Activated naive CD4-positive, alpha-beta T cell treated with anti-CD3 and anti-CD28 coated beads, Interleukin-2, amount 10 ng/mL, durations not matched to agents 7 days and 5 days (primary cell): ENCODE measurements at regions not wholly inside any gene's neighbourhood (a gene's known extent, or its start where the extent isn't known, plus 50 kb on each side); places are given as distances from the start of the nearest gene placed in this dataset.
A peak's percentile ranks its signal among the peaks of the same experiment; 100 is the strongest.

Experiments used
- CTCF ChIA-PET: fragments of 350-600 bp; sonication (Branson Sonifier 250); formaldehyde crosslinking; loops from one replicate; lab custom pipeline; 2021; ENCODE audit warnings: antibody characterized with exemption; lab: Charles Lee
- DNase-seq: peaks from one replicate; pipeline ENCODE4 v3.0.0-alpha.2; 2020
- H3K27ac Mint-ChIP-seq: one replicate; pipeline ENCODE4 v1.8.0; 2021; ENCODE audit warnings: mild to moderate bottlenecking, moderate library complexity, mixed read lengths
- H3K27me3 Mint-ChIP-seq: one replicate; pipeline ENCODE4 v1.8.0; 2021; ENCODE audit warnings: mild to moderate bottlenecking, mixed read lengths
- H3K36me3 Mint-ChIP-seq: one replicate; pipeline ENCODE4 v1.8.0; 2021; ENCODE audit warnings: mixed read lengths
- H3K4me1 Mint-ChIP-seq: one replicate; pipeline ENCODE4 v1.8.0; 2021; ENCODE audit warnings: mixed read lengths
- H3K4me3 Mint-ChIP-seq: one replicate; pipeline ENCODE4 v1.8.0; 2021; ENCODE audit warnings: mild to moderate bottlenecking, moderate library complexity, mixed read lengths
- H3K9me3 Mint-ChIP-seq: one replicate; pipeline ENCODE4 v1.8.0; 2021; ENCODE audit warnings: mixed read lengths

GRCh38 chr10:89861584-89862301 is 160.4 kb downstream of the KIF20B start:
- CTCF ChIA-PET = no interaction called here
- Mint-ChIP-seq H3K9me3 (no peaks in the 10 kb centered on the region), H3K36me3 (no peaks in the 10 kb centered on the region), H3K27me3 (peaks cover 4% of the 10 kb centered on the region), H3K4me1 (peaks cover 17% of the 10 kb centered on the region), H3K27ac (peak overlapping the region; percentile 70), H3K4me3 (no peak overlapping the region)
- DNase-seq = no peak

DNA sequence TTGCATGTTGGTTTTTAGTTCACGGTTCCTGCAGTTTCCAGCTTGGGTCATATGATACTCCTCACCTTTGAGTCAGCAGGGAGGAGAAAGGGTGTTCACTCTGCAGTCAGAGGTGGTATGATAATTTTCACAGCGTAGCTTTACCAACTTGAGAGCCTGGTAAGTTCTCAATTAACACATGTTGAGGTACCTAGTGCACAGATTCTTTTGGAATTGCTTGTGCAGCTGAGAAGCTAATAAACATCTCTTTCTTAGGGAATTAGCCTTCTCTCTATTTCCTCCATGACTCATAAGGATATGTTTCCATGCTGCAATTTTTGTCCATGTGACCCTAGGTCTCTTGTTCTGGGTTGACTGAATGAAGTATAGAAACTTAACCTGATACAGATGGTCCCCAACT is 166.6 kb downstream of the KIF20B start:
- Mint-ChIP-seq H3K36me3 (no peaks in the 10 kb centered on the region), H3K9me3 (no peaks in the 10 kb centered on the region), H3K27ac (no peak overlapping the region), H3K4me3 (no peak overlapping the region), H3K4me1 (no peaks in the 10 kb centered on the region), H3K27me3 (peaks cover 10% of the 10 kb centered on the region)
- no peak for DNase-seq
- CTCF ChIA-PET = interaction anchor here (0.7 kb wide), 1 partner anchor 111 kb away, joined by 3 read pairs; no protein-coding TSS in a partner anchor

- Mint-ChIP-seq H3K9me3 (no peaks in the 10 kb centered on the region), H3K27me3 (peaks cover 10% of the 10 kb centered on the region), H3K27ac (no peak overlapping the region), H3K4me1 (no peaks in the 10 kb centered on the region), H3K4me3 (no peak overlapping the region), H3K36me3 (no peaks in the 10 kb centered on the region)
- DNase-seq = no peak
- CTCF ChIA-PET = interaction anchor here (0.6 kb wide), 1 partner anchor 19 kb away, joined by 4 read pairs; no protein-coding TSS in a partner anchor
These were observed 167.8 kb downstream of the KIF20B start for GRCh38 chr10:89869180-89869579.

GRCh38 chr10:89869592-89870156 is 168.3 kb downstream of the KIF20B start:
- Mint-ChIP-seq H3K4me1 (no peaks in the 10 kb centered on the region), H3K27me3 (peaks cover 10% of the 10 kb centered on the region), H3K27ac (no peak overlapping the region), H3K4me3 (no peak overlapping the region), H3K36me3 (no peaks in the 10 kb centered on the region), H3K9me3 (no peaks in the 10 kb centered on the region)
- DNase-seq = no peak
- CTCF ChIA-PET = interaction anchor here (0.6 kb wide), 1 partner anchor 19 kb away, joined by 4 read pairs; no protein-coding TSS in a partner anchor

DNA sequence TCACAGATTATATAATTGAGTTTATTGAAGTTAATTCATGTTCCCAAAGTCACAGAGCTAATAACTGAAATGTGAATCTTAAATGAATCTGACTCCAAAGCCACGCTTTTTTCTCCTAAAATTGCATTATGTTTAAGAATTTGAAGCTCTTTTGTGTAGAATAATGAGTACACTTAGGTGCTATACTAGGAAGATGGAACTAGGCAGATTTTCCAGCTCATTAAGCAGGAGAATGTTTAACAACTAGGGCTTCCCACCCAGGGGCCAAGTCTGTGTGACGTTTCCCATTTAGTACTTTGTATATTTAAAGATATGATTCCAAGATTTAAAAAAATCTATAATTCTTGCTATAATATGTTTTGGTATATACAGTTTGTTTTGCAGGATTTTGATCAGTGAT is 169.5 kb downstream of the KIF20B start:
- no peaks in the 10 kb centered on the region for H3K36me3 Mint-ChIP-seq
- CTCF ChIA-PET = no interaction called here
- DNase-seq = no peak
- H3K9me3 Mint-ChIP-seq = no peaks in the 10 kb centered on the region
- no peaks in the 10 kb centered on the region for H3K4me1 Mint-ChIP-seq
- no peak overlapping the region for H3K27ac Mint-ChIP-seq
- H3K4me3 Mint-ChIP-seq = no peak overlapping the region
- peaks cover 10% of the 10 kb centered on the region for H3K27me3 Mint-ChIP-seq

- H3K36me3 Mint-ChIP-seq = no peaks in the 10 kb centered on the region
- no peak for DNase-seq
- H3K27me3 Mint-ChIP-seq = peaks cover 6% of the 10 kb centered on the region
- no peaks in the 10 kb centered on the region for H3K4me1 Mint-ChIP-seq
- H3K4me3 Mint-ChIP-seq = no peak overlapping the region
- no peak overlapping the region for H3K27ac Mint-ChIP-seq
- H3K9me3 Mint-ChIP-seq = no peaks in the 10 kb centered on the region
- CTCF ChIA-PET = no interaction called here
These were observed 171.7 kb downstream of the KIF20B start for GRCh38 chr10:89873055-89873454.

DNA sequence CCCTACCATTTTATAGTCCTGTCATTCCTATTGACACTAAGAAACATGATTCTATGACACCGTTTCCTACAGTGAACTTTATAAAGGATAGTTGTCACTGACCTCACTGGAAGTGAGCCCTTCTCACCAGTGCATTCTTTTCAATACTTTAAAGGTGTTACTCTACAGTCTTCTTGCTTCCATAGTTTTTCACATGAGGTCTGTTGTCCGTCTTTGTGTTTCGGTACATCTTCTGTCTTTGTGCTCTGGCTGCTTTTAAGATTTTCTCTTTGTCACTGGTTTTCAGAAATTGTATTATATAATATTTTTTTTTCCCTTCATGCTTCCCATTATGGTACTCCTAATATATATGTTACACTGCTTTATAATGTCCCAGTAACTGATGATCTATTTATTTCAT is 174.2 kb downstream of the KIF20B start:
- Mint-ChIP-seq H3K9me3 (no peaks in the 10 kb centered on the region), H3K27me3 (no peaks in the 10 kb centered on the region), H3K36me3 (no peaks in the 10 kb centered on the region), H3K4me1 (no peaks in the 10 kb centered on the region), H3K4me3 (no peak overlapping the region), H3K27ac (no peak overlapping the region)
- no peak for DNase-seq
- CTCF ChIA-PET = no interaction called here

DNA sequence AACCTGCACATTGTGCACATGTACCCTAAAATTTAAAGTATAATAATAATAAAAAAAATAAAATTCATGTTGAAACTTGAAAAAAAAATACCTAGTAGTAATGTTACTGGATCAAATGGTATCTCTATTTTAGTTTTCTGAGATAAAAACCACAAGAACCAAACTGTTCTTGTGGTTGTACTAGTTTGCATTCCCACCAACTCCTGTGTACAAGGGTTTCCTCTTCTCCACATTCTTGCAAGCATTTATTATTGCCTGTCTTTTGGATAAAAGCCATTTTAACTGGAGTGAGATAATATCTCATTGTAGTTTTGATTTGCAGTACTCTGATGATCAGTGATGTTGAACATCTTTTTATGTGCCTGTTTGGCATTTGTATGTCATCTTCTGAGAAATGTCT is 177.7 kb downstream of the KIF20B start:
- CTCF ChIA-PET = no interaction called here
- no peak for DNase-seq
- Mint-ChIP-seq H3K27ac (no peak overlapping the region), H3K27me3 (no peaks in the 10 kb centered on the region), H3K4me3 (no peak overlapping the region), H3K4me1 (no peaks in the 10 kb centered on the region), H3K36me3 (no peaks in the 10 kb centered on the region), H3K9me3 (no peaks in the 10 kb centered on the region)

GRCh38 chr10:89887406-89887805 is 186.0 kb downstream of the KIF20B start:
- no peak for DNase-seq
- Mint-ChIP-seq H3K27ac (no peak overlapping the region), H3K36me3 (no peaks in the 10 kb centered on the region), H3K4me3 (no peak overlapping the region), H3K9me3 (no peaks in the 10 kb centered on the region), H3K4me1 (no peaks in the 10 kb centered on the region), H3K27me3 (peaks cover 9% of the 10 kb centered on the region)
- CTCF ChIA-PET = no interaction called here

DNA sequence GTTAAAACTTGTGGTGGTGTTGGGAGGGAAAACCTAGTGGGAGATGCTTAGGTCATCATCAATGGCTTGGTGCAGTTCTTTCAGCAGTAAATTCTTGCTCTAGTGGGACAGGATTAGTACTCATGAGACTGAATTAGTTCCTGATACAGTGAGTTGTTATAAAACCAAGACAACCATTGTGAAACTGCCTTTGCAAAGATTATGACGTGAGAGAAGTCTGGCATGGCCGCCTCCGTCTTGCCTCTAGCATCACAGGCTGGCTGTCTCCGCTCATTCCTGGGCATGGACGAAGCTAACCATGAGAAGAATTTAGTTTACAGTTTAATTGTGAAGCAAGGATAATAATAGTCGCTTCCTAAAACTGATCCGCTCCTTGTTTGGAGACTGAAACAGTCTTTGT is 186.4 kb downstream of the KIF20B start:
- H3K27me3 Mint-ChIP-seq = peaks cover 9% of the 10 kb centered on the region
- CTCF ChIA-PET = no interaction called here
- H3K36me3 Mint-ChIP-seq = no peaks in the 10 kb centered on the region
- H3K4me3 Mint-ChIP-seq = no peak overlapping the region
- H3K27ac Mint-ChIP-seq = no peak overlapping the region
- no peak for DNase-seq
- no peaks in the 10 kb centered on the region for H3K4me1 Mint-ChIP-seq
- H3K9me3 Mint-ChIP-seq = no peaks in the 10 kb centered on the region

GRCh38 chr10:89888321-89889070 is 187.1 kb downstream of the KIF20B start:
- Mint-ChIP-seq H3K4me1 (no peaks in the 10 kb centered on the region), H3K36me3 (no peaks in the 10 kb centered on the region), H3K4me3 (no peak overlapping the region), H3K27me3 (peaks cover 9% of the 10 kb centered on the region), H3K9me3 (no peaks in the 10 kb centered on the region), H3K27ac (no peak overlapping the region)
- CTCF ChIA-PET = interaction anchor here (0.6 kb wide), 2 partner anchors 19 to 1133 kb away, joined by 3 to 4 read pairs; no protein-coding TSS in a partner anchor
- DNase-seq = no peak

GRCh38 chr10:89889606-89890005 is 188.2 kb downstream of the KIF20B start:
- Mint-ChIP-seq H3K4me3 (no peak overlapping the region), H3K36me3 (no peaks in the 10 kb centered on the region), H3K4me1 (no peaks in the 10 kb centered on the region), H3K27ac (no peak overlapping the region), H3K9me3 (no peaks in the 10 kb centered on the region), H3K27me3 (peaks cover 9% of the 10 kb centered on the region)
- DNase-seq = no peak
- CTCF ChIA-PET = no interaction called here

DNA sequence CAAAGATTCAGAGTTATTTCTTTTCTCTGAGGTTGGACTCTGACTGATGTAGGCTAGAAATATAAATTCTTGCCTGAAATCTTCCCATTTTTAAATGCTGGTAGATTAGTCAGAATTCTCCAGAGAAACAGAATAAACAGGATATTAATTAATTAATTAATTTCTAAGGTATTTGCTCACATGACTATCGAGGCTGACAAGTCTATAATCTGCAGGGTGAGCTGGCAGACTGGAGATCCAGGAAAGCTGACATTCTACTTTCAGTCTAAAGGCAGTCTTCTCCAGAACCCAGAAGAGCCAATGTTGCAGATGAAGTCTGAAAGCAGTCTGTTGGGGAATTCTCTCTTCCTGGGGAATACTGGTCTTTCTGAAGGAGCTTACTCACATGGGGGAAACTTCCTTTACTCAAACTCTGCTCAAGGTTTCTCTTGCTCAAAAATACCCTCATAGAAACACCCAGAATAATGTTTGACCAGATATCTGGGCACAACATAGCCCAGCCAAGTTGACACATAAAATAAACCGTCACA is 189.7 kb downstream of the KIF20B start:
- CTCF ChIA-PET = no interaction called here
- Mint-ChIP-seq H3K4me3 (no peak overlapping the region), H3K36me3 (no peaks in the 10 kb centered on the region), H3K9me3 (no peaks in the 10 kb centered on the region), H3K4me1 (no peaks in the 10 kb centered on the region), H3K27me3 (peaks cover 4% of the 10 kb centered on the region), H3K27ac (no peak overlapping the region)
- no peak for DNase-seq

GRCh38 chr10:89894051-89894450 is 192.7 kb downstream of the KIF20B start:
- no peak for DNase-seq
- no peaks in the 10 kb centered on the region for H3K4me1 Mint-ChIP-seq
- peaks cover 11% of the 10 kb centered on the region for H3K27me3 Mint-ChIP-seq
- no peak overlapping the region for H3K27ac Mint-ChIP-seq
- H3K4me3 Mint-ChIP-seq = no peak overlapping the region
- no peaks in the 10 kb centered on the region for H3K9me3 Mint-ChIP-seq
- H3K36me3 Mint-ChIP-seq = no peaks in the 10 kb centered on the region
- CTCF ChIA-PET = no interaction called here
